ENCODE measurements at regions not wholly inside any gene's neighbourhood (a gene's known extent, or its start where the extent isn't known, plus 50 kb on each side); places are given as distances from the start of the nearest gene placed in this dataset.

- TF ChIP-seq, protein P1, sequence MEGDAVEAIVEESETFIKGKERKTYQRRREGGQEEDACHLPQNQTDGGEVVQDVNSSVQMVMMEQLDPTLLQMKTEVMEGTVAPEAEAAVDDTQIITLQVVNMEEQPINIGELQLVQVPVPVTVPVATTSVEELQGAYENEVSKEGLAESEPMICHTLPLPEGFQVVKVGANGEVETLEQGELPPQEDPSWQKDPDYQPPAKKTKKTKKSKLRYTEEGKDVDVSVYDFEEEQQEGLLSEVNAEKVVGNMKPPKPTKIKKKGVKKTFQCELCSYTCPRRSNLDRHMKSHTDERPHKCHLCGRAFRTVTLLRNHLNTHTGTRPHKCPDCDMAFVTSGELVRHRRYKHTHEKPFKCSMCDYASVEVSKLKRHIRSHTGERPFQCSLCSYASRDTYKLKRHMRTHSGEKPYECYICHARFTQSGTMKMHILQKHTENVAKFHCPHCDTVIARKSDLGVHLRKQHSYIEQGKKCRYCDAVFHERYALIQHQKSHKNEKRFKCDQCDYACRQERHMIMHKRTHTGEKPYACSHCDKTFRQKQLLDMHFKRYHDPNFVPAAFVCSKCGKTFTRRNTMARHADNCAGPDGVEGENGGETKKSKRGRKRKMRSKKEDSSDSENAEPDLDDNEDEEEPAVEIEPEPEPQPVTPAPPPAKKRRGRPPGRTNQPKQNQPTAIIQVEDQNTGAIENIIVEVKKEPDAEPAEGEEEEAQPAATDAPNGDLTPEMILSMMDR (IDR thresholded peaks at IDR 0.05; ENCODE audit: control extremely low read depth in 1 of 3, insufficient read depth in 1 of 3, low read depth in 1 of 3, low read length in 3 of 3) = no peak
- TF ChIP-seq BACH1 (IDR thresholded peaks at IDR 0.05; ENCODE audit: low read length) = no peak
Measured at GRCh38 chr1:89770391-89770790, 50.4 kb upstream of the LRRC8D start.

Measured in H1 (cell line).